GM12878 (cell line): ENCODE measurements at regions not wholly inside any gene's neighbourhood (a gene's known extent, or its start where the extent isn't known, plus 50 kb on each side); places are given as distances from the start of the nearest gene placed in this dataset.

ENCODE experiments used
- ATAC-seq: fragments of 200-7000 bp; cut with Tn5 transposase; 3 replicates; pipeline ENCODE4 v1.9.1; 2020; ENCODE audit warnings: mild to moderate bottlenecking, moderate library complexity
- BruUV-seq: library from RNA; stranded (reverse); fragments of 400-500 nt; replicated peaks from 2 replicates; lab custom pipeline; 2021; lab: Mats Ljungman, UMichigan
- CTCF ChIA-PET: fragments of 300-600 bp; sonication (Branson Sonifier 250); formaldehyde crosslinking; extraction: SDS; loops from one replicate; lab custom pipeline; 2021; ENCODE audit warnings: inconsistent platforms; lab: Yijun Ruan, JAX
- POLR2A ChIA-PET: fragments of 350-600 bp; formaldehyde crosslinking; extraction: SDS; loops from one replicate; lab custom pipeline; 2021; ENCODE audit warnings: inconsistent platforms; lab: Charles Lee
- RAD21 ChIA-PET: fragments of 300-600 bp; sonication (Branson Sonifier 250); formaldehyde crosslinking; loops from one replicate; lab custom pipeline; 2023; ENCODE audit warnings: antibody characterized with exemption; ENCODE audit not compliant: unreplicated experiment; lab: Charles Lee
- SMC1A ChIA-PET: fragments of 300-600 bp; sonication (Branson Sonifier 250); formaldehyde crosslinking; loops from one replicate; lab custom pipeline; 2023; ENCODE audit not compliant: unreplicated experiment, uncharacterized antibody; lab: Charles Lee
- DNase-seq: peaks from one replicate; pipeline ENCODE4 v3.0.0-alpha.2; 2011; ENCODE audit warnings: low read depth, low spot score
- FAIRE-seq: peaks from 3 replicates; lab custom pipeline; 2011; peaks lifted over from hg19 to GRCh38; lab: Jason Lieb, UNC
- H2AFZ ChIP-seq: 2 replicates; pipeline ENCODE4 v1.6.0; 2011; ENCODE audit warnings: low read depth, low read length, control low read depth; ENCODE audit not compliant: control insufficient read depth
- H3K27ac ChIP-seq: 2 replicates; pipeline ENCODE4 v1.5.1; 2011; ENCODE audit warnings: control low read depth; ENCODE audit not compliant: control insufficient read depth, insufficient read depth
- H3K27me3 ChIP-seq, 2 experiments: replicated peaks in 1 of 2; 2 replicates each; pipeline versions ENCODE4 v1.6.0 to v1.6.1; 2011; ENCODE audit warnings: low read length in 1 of 2; ENCODE audit not compliant: control insufficient read depth in 2 of 2, insufficient read depth in 2 of 2
- H3K36me3 ChIP-seq, 2 experiments: 2 replicates each; pipeline ENCODE4 v1.5.1; 2011; ENCODE audit warnings: low read length in 1 of 2; ENCODE audit not compliant: control insufficient read depth in 2 of 2, insufficient read depth in 2 of 2
- H3K4me1 ChIP-seq: 2 replicates; pipeline ENCODE4 v1.6.1; 2011; ENCODE audit warnings: mild to moderate bottlenecking, low read length, moderate library complexity, mixed read lengths; ENCODE audit not compliant: control insufficient read depth, insufficient read depth
- H3K4me2 ChIP-seq: 2 replicates; pipeline ENCODE4 v1.6.0; 2011; ENCODE audit warnings: control low read depth; ENCODE audit not compliant: control insufficient read depth, insufficient read depth
- H3K4me3 ChIP-seq: fragments of 200-600 bp; sonication (generic); 2 replicates; pipeline ENCODE4 v1.5.1; 2016
- H3K79me2 ChIP-seq: 2 replicates; pipeline ENCODE4 v1.6.0; 2011; ENCODE audit warnings: low read length; ENCODE audit not compliant: control insufficient read depth, insufficient read depth
- H3K9ac ChIP-seq: 2 replicates; pipeline ENCODE4 v1.8.0; 2011; ENCODE audit warnings: low read length, control low read depth, mixed read lengths; ENCODE audit not compliant: control insufficient read depth, insufficient read depth
- H3K9me3 ChIP-seq: replicated peaks from 3 replicates; pipeline ENCODE4 v1.5.1; 2011; ENCODE audit warnings: mild to moderate bottlenecking, low read length; ENCODE audit not compliant: control insufficient read depth, insufficient read depth
- H4K20me1 ChIP-seq: 2 replicates; pipeline ENCODE4 v1.6.0; 2011; ENCODE audit not compliant: control insufficient read depth, insufficient read depth
- ASH2L ChIP-seq: fragments of 300-600, 200-600 bp; sonication (generic); IDR thresholded peaks from 2 replicates; pipeline ENCODE4 v1.6.1; 2017; ENCODE audit warnings: low read depth, mild to moderate bottlenecking, borderline replicate concordance
- BHLHE40 ChIP-seq, 2 experiments: fragments of 450-650 bp in 1 of 2; IDR thresholded peaks; 2 replicates each; pipeline ENCODE4 v1.6.1; 2011 to 2017; ENCODE audit warnings: low read depth in 2 of 2, borderline replicate concordance in 1 of 2, improper control_type of control experiment in 1 of 2, low read length in 1 of 2, mild to moderate bottlenecking in 1 of 2
- CEBPB ChIP-seq, 2 experiments: fragments of 150-350 bp in 1 of 2; IDR thresholded peaks; 2 replicates each; pipeline ENCODE4 v1.6.1; 2012 to 2014; ENCODE audit warnings: low read depth in 2 of 2, low read length in 2 of 2, borderline replicate concordance in 1 of 2, inconsistent platforms in 1 of 2
- FOS ChIP-seq: IDR thresholded peaks from 3 replicates; pipeline ENCODE4 v1.6.1; 2011; ENCODE audit warnings: borderline replicate concordance; ENCODE audit not compliant: insufficient read length; ENCODE audit errors: extremely low read depth
- MTA3 ChIP-seq: IDR thresholded peaks from 2 replicates; pipeline ENCODE4 v1.6.1; 2012; ENCODE audit warnings: low read length, inconsistent platforms, borderline replicate concordance
- PAX8 ChIP-seq: fragments of 450-650 bp; IDR thresholded peaks from 2 replicates; pipeline ENCODE4 v1.6.1; 2017; ENCODE audit warnings: mild to moderate bottlenecking, moderate library complexity
- REST ChIP-seq: IDR thresholded peaks from 2 replicates; pipeline ENCODE4 v1.6.1; 2012; ENCODE audit warnings: mild to moderate bottlenecking, low read depth, low read length
- SIN3A ChIP-seq: IDR thresholded peaks from 2 replicates; pipeline ENCODE4 v1.6.1; 2012; ENCODE audit warnings: low read depth, low read length, improper control_type of control experiment
- SMC3 ChIP-seq: IDR thresholded peaks from 2 replicates; pipeline ENCODE4 v1.6.1; 2011; ENCODE audit warnings: low read length, improper control_type of control experiment, borderline replicate concordance
- SPI1 ChIP-seq: IDR thresholded peaks from 2 replicates; pipeline ENCODE4 v1.6.1; 2011; ENCODE audit warnings: low read depth, mild to moderate bottlenecking, low read length, moderate library complexity, borderline replicate concordance; ENCODE audit not compliant: insufficient read depth
- SREBF1 ChIP-seq: IDR thresholded peaks from 2 replicates; pipeline ENCODE4 v1.6.1; 2012; ENCODE audit warnings: mild to moderate bottlenecking, low read length
- TCF12 ChIP-seq: IDR thresholded peaks from 2 replicates; pipeline ENCODE4 v1.6.1; 2011; ENCODE audit warnings: low read depth, mild to moderate bottlenecking, low read length
- ZBTB33 ChIP-seq: fragments of 450-650 bp; IDR thresholded peaks from 2 replicates; pipeline ENCODE4 v1.6.1; 2017; ENCODE audit warnings: mild to moderate bottlenecking
- WGBS: methylation state at CpG from one replicate; pipeline ENCODE4 v1.1.6; 2016; ENCODE audit warnings: low lambda C conversion rate; ENCODE audit not compliant: insufficient replicate concordance, insufficient coverage; ENCODE audit errors: missing lambda C conversion rate; 5-methylcytosine and 5-hydroxymethylcytosine counted together
- in situ Hi-C: fragments of 300-500 bp; cut with MboI; formaldehyde crosslinking; loops from 9 replicates; pipeline ENCODE4 v1.14.3; 2018; ENCODE audit warnings: mixed read lengths
- intact Hi-C: fragments of 100-400 bp; cut with micrococcal nuclease; formaldehyde crosslinking; loops from one replicate; pipeline ENCODE4 v1.14.2; 2022; ENCODE audit not compliant: unreplicated experiment
- TF ChIP-seq, protein P1 (sequence below): IDR thresholded peaks from 2 replicates; pipeline ENCODE4 v1.6.1; 2011; ENCODE audit warnings: borderline replicate concordance, low read depth, mild to moderate bottlenecking, moderate library complexity, mixed read lengths, low read length; ENCODE audit not compliant: insufficient read depth; ENCODE audit errors: extremely low read length

- no peak for TF ChIP-seq REST
- no peak for TF ChIP-seq SPI1
- TF ChIP-seq SREBF1 = no peak
- no peak for TF ChIP-seq SMC3
- TF ChIP-seq ZBTB33 = no peak
- TF ChIP-seq FOS = no peak
- TF ChIP-seq TCF12 = no peak
Measured at GRCh38 chr15:55060836-55061235, 135.9 kb downstream of the RSL24D1 start (continued).

DNA sequence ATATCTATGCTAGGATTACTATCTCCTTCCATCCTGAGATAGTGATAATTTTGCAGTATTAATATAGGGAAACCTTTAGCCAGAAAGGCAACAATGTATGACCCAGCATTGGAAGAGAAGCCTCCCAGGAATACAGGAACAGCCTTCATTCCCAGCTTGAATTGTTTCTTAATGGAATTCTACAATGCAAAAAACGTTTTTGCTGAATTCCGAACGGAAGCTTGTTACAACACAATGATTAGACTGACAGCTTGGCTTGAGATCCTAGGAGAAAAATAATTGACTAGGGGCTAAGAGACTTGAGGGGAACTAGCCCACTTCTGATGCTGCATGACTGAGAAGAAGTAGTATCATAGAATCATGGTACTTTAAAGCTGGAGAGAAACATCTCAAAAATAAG lies 140.2 kb downstream of the RSL24D1 start:
- H3K9me3 ChIP-seq = no peaks in the 10 kb centered on the region
- no peak overlapping the region for H3K27ac ChIP-seq
- intact Hi-C loops (no loop called here), in situ Hi-C loops (no loop called here)
- RAD21 ChIA-PET = no interaction called here
- no peak overlapping the region for H2AFZ ChIP-seq
- FAIRE-seq (no peak), ATAC-seq (no peak), DNase-seq (no peak)
- no peak overlapping the region for H3K4me2 ChIP-seq
- CTCF ChIA-PET = interaction anchor here (1.0 to 1.2 kb wide), 2 partner anchors 15 to 17 kb away, joined by 3 read pairs; no protein-coding TSS in a partner anchor
- no peaks in the 10 kb centered on the region for H3K36me3 ChIP-seq
- BruUV-seq = no TSS peak
- WGBS = 65% methylated on average over 3 of the region's 3 CpGs
- H3K79me2 ChIP-seq = no peaks in the 10 kb centered on the region
- H4K20me1 ChIP-seq = no peaks in the 10 kb centered on the region
- SMC1A ChIA-PET = interaction anchor here (0.5 to 1.7 kb wide), 3 partner anchors 29 to 709 kb away, joined by 3 to 6 read pairs (median 4); no protein-coding TSS in a partner anchor
- H3K4me3 ChIP-seq = no peak overlapping the region
- H3K4me1 ChIP-seq = no peaks in the 10 kb centered on the region
- POLR2A ChIA-PET = no interaction called here
- H3K27me3 ChIP-seq = no peaks in the 10 kb centered on the region
- H3K9ac ChIP-seq = no peak overlapping the region
- TF ChIP-seq MTA3 (no peak), ASH2L (no peak), BHLHE40 (IDR thresholded peaks at IDR 0.05; ENCODE audit: borderline replicate concordance in 1 of 2, low read depth in 2 of 2, low read length in 1 of 2) (no peak), CEBPB (IDR thresholded peaks at IDR 0.05; ENCODE audit: borderline replicate concordance in 1 of 2, low read depth in 2 of 2, low read length in 2 of 2) (no peak), PAX8 (no peak), SIN3A (no peak)
- TF ChIP-seq, protein P1, sequence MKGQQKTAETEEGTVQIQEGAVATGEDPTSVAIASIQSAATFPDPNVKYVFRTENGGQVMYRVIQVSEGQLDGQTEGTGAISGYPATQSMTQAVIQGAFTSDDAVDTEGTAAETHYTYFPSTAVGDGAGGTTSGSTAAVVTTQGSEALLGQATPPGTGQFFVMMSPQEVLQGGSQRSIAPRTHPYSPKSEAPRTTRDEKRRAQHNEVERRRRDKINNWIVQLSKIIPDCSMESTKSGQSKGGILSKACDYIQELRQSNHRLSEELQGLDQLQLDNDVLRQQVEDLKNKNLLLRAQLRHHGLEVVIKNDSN = no peak
